HG02610 (cell line): ENCODE measurements at regions not wholly inside any gene's neighbourhood (a gene's known extent, or its start where the extent isn't known, plus 50 kb on each side); places are given as distances from the start of the nearest gene placed in this dataset.
"Not testable (repeated sequence)": the region's sequence is repeated elsewhere in the genome, so short reads cannot be mapped to it uniquely, and the experiment has no call there.

ENCODE experiments used
- ATAC-seq: cut with Tn5 transposase; IDR thresholded peaks from one replicate; pipeline ENCODE4 v1.9.1; 2021; ENCODE audit warnings: mild to moderate bottlenecking, moderate library complexity; ENCODE audit not compliant: unreplicated experiment

DNA sequence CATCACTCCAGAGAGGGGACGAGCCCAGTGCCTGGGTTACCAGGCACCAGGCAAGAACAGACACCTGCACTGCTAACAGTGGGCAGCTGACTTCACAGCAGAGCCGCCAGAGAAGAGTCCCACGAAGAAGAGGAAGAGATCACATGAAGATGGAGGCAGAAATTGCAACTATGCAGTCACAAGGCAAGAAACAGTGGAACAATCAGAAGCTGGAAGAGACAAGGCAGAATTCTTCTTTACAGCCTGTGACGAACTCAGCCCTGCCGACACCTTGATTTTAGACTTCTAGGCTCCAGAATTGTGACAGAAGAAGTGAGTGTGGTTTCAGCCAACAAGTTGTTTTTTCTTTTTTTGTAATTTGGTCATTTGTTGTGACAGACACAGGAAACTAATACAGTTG is 59.2 kb downstream of the IL12A start:
- ATAC-seq: no peak

DNA sequence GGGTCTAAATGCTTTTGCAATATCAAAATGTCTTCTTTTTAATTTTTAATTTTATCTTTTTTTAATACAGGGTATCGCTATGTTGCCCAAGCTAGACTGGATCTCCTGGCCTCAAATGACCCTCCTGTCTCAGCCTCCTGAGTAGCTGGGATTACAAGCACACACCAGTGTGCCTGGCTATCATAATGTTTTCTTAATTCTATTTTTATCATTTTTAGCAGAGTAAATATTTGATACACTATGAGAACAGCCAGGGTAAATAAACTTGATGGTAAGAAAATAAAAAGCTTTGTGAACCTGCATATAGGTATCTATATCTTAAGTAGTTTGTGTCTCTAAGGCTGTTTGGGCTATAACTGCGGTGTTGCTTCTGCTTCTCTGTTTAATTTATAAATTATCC is 60.4 kb downstream of the IL12A start:
- no peak for ATAC-seq

DNA sequence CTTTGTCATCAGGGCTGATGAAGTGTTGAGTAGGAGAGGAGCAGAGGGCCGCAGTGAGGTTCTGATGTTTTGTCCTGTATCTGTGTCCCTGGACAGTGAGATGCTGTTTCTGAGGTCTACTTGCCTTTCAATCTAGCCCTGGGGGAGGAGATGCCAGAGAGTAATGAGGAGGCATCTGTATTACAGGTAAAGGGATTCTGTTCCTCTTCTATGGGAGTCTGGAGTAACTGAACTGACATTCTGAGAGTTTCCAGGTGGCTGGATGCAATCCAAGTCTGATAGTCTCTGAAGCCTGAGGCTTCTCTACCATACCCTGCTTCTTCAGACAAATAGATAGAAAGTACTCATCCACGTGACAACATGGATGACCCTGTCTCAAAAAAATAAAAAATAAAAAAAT is 60.9 kb downstream of the IL12A start:
- ATAC-seq: no peak

DNA sequence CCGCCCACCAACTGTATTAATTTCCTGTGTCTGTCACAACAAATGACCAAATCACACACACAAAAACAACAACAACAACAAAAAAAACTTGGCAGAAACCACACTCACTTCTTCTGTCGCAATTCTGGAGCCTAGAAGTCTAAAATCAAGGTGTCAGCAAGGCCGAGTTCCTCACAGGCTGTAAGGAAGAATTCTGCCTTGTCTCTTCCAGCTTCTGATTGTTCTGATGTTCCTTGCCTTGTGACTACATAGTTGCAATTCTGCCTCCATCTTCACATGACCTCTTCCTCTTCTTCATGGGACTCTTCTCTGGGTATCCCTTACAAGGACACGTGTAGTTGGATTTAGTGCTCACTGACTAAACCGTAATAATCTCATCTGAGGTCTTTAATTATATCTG is 61.4 kb downstream of the IL12A start:
- ATAC-seq: no peak

DNA sequence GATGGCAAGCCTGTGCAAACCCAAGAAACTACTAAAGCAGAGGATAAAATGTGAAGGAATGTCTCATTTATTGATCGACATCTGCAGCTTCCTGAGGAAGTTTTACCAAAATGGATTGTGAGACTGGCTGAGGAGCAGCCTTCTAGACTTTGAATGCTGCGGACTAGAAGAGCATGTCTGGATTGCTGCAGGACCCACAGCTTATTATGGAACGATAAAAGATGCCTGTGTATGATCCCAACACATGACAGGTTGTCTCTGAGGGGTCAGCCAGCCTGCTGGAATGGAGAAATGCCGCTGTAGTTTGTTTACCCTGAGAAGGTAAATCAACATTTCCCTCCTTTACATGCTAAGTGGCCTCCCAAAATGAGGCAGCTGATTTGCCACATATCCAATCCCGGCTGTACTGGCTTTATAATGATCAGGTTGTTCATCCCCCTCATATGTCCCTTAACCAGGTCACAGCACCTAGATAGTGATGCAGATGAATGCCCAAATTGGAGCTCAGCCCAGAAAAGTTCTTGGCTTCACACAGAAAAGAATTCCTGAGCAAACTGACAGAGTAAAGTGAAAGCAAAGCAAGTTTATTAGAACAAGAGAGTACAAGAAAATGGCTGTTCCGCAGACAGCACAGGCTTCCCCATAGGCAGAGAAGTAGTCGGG is 63.9 kb downstream of the IL12A start:
- no peak for ATAC-seq

DNA sequence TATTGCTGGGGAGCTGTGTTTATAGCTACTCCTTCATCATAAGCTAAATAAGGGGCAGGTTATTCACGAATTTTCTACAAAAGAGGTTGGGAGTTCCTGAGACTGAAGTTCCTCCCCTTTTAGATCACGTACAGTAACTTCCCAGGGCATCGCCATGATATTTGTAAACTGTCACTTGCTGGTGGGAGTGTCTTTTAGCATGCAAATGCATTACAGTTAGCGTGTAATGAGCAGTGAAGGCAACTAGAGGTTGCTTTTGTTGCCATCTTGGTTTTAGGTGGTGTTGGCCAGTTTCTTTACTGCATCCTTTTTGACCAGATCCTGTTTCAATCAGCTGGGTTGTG is 64.4 kb downstream of the IL12A start:
- no peak for ATAC-seq

DNA sequence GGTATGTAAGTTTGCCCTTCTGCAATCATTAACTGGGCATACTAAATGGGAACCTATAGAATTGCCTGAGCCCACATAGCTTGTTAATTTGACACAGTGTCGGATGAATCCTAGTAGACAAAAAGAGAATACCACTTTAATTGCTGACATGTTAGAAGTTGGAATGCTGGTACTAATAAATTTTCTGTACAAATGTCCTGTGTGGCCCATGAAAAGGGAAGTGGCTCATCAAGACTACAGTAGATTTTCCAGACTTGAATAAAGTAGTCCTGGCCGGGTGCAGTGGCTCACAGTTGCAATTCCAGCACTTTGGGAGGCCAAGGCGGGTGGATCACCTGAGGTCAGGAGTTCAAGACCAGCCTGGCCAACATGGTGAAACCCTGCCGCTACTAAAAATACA is 66.2 kb downstream of the IL12A start:
- not testable (repeated sequence) for ATAC-seq

DNA sequence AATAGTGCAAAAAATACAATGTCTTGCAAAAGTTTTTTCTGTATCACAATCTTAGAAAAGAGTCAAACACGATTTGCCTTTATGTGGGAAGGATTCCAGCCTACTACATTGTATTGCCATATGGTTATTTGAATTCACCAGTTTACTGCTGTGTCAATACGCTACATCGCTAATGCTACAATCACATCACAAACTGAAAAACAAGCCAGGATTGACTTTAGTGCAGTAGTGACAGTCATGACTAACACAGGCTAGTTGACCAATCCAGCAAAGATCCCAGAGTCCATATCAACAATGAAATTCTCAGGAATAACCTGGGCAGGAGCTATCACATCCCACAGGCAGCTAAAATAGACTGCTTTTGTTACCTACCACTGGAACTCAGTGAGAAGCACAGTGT is 67.0 kb downstream of the IL12A start:
- ATAC-seq: no peak

DNA sequence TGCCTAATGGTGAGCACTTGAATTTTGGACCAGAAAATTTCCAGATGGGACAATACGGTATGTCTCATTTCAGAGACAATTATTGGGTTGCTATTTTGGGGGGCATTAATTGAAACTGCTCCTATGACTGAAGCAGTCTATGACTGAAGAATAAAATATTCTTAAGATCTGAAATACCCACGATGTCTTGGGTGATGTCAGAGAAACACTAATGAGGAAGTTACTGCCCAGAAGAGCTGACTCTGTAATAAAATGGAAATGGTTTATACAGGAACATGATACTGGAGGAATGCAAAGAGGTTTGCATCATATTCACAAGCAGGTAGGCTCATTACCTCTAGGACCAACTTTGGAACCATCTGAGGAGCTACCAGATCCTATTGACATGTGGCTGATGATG is 68.7 kb downstream of the IL12A start:
- ATAC-seq: no peak

DNA sequence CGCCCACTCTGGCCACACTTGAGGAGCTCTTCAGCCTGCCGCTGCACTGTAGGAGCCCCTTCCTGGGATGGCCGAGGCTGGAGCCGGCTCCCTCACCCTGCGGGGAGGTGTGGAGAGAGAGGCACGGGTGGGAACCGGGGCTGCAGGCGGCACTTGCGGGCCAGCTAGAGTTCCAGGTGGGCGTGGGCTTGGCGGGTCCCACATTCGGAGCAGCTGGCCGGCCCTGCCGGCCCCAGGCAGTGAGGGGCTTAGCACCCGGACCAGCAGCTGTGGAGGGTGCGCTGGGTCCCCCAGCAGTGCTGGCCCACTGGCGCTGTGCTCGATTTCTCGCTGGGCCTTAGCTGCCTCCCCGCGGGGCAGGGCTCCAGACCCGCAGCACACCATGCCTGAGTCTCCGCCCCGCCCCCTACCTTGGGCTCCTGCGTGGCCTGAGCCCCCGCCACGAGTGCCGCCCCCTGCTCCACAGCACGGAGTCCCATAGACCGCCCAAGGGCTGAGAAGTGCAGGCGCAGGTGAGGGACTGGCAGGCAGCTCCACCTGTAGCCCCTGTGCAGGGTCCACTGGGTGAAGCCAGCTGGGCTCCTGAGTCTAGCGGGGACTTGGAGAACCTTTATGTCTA is 71.9 kb downstream of the IL12A start:
- ATAC-seq: no peak

DNA sequence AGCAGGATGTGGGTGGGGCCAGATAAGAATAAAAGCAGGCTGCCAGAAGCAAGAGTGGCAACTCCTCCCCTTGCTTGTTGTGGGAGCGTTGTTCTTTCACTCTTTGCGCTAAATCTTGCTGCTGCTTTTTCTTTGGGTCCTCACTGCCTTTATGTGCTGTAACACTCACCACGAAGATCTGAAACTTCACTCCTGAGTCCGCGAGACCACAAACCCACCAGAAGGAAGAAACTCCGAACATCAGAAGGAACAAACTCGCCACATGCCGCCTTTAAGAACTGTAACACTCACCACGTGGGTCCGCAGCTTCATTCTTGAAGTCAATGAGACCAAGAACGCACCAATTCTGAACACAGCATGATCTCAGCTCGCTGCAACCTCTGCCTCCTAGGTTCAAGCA is 72.9 kb downstream of the IL12A start:
- ATAC-seq: no peak

DNA sequence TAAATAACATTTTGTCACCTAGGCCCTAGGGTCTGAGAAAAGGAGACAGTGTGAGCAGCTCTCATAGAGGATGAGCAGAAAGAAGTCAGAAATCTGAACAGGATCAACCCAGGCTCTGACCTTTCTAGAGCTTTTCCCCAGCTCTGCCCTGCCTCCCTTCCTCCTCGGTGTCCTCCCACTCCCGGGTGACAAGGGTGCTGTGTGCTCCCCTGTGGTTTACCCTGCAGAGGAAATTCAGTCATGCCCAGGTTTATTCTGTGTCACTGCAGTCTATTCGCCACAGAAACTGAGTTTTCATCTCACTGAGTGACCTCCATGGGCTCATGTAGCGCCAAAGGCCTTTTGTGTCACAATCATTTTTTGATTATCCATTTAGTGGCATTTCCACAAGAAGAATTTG is 76.6 kb downstream of the IL12A start:
- no peak for ATAC-seq

DNA sequence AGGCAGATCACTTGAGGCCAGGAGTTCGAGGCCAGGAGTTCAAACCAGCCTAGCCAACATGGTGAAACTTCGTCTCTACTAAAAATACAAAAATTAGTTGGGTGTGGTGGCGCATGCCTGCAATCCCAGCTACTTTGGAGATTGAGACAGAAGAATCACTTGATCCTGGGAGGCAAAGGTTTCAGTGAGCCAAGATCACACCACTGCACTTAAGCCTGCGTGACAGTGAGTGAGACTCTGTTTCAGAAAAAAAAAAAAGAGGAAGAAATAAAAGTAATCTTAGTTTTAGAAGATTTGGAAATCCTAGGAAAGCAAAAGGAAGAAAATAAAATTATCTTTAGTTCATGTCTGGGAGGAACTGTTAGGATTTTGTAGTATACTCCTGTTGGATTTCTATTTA is 77.2 kb downstream of the IL12A start:
- no peak for ATAC-seq

DNA sequence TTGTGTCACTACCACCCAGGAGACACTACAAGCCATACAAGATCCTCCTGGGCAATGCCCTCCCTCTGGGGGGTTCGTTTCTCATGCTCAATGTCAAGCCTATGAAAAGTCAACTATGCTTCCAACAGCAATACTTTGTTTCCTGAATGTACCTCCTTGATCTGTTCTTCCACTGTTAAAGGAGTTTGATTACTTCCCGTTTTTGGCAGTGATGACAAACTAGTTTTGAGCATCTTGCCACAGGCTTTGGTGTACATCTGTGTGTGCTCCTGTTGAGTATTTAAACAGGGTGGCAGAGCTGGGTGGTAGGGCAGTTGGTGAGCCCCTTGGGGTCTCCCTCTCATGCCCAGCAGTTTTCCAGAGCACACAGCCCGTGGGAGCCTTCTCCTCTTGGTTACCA is 81.4 kb downstream of the IL12A start:
- no peak for ATAC-seq

DNA sequence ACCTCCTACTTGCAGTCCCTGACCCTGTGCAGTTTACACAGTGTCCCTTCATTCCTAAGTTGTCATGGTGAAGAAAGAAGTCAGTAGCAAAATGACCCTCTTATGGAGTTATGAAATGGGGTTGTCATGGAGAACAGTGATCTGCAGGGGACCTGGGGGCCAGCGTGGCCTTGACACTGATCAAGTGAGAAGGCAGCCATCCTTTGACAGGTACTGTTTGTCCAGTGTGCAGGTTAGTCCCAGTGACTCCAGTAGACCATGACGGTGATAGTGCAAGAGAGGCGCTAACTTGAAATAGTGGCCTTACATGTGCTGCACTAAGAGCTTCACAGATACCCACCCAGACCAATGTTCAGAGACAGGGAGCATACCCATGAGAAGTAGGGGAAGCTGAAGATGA is 87.9 kb downstream of the IL12A start:
- no peak for ATAC-seq

DNA sequence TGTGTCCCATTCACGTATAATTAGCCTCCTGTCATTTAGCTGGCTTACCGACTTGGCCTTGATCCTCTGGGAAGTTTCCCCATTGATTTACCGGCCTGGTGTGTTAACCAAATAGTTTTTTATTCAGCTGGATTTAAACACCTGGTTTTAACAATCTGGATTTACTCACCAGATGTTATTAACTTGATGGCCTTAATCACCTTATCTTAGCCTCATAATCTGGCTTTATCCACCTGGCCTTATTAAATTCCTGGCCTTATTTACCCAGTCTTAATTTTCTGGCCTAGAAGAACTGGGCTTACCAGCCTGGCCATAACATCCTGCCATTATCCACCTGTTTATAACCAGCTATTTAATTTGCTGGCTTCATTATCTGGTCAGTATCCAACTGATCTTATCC is 89.9 kb downstream of the IL12A start:
- ATAC-seq: no peak

DNA sequence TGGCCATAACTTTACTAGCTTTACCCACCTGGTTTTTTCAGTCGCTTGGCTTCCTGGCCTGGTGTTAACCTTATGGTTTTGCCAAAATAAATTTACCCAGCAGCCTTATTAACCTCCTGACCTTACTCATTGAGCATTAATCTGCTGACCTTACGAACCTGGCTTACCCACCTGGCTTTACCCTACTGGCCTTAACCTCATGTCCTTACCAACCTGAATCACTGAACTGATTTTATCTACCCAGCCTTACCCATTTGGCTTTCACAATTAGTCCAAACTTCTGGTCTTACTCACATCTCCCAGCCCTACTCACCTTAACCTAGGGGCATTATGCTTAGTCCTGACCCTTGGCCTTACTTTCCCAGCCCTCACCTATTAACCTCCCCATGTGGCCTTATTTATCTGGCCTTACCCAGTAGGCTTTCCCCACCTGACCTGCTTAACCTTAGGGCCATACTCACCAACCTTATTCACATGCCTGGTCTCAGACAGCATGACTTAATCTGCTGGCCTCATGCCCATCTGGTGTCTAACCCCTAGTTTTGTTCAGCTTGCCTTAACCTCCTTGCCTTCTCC is 93.4 kb downstream of the IL12A start:
- ATAC-seq: no peak

DNA sequence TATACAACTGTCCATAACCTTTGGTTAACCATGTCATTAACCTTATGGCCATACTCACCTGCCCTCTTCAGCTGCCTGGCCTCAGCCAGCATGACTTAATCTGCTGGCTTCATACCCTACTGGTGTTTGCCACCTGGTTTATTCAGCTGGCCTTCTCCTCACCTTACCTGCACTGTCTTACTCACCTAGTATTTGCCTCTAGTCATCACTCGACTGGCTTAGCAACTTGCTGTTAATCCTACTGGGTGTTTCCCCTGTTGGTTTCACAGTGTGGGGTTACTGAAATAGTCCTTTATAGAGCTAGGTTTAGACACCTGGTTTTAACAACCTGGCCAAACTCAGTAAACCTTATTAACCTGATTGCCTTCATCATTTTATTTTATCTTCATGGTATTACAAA is 96.4 kb downstream of the IL12A start:
- no peak for ATAC-seq

DNA sequence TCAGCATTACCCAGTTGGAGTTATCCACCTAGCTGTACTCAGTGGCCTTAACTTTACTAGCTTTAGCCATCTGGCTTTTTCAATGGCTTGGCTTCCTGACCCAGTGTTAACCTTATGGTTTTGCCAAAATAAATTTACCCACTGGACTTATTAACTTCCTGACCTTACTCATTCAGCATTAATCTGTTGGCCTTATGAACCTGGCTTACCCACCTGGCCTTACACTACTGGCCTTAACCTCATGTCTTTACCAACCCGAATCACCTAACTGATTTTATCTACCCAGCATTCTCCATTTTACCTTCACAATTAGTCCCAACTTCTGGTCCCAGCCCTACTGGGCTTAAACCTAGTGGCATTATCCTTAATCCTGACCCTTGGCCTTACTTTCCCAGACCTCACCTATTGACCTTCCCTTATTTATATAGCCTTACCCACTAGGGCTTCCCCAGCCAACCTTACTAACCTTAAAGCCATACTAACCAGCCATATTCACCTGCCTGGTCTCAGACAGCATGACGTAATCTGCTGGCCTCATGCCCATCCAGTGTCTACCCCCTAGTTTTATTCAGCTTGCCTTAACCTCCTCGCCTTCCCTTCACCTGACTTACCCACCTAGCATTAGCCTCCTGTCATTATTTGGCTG is 100.0 kb downstream of the IL12A start:
- ATAC-seq: no peak

DNA sequence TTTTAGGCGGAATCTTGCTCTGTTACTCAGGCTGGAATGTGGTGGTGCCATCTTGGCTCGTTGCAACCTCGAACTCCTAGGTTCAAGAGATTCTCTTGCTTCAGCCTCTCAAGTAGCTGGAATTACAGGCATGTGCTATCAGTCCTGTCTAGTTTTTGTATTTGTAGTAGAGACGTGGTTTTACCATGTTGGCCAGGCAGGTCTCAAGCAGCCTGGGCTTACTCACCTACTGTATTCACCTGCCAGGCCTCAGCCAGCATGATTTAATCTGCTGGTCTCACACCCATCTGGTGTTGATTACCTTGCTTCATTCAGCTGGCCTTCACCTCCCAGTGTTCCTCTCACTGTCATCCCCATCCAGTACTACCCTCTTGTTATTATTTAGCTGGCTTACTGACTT is 102.0 kb downstream of the IL12A start:
- no peak for ATAC-seq

DNA sequence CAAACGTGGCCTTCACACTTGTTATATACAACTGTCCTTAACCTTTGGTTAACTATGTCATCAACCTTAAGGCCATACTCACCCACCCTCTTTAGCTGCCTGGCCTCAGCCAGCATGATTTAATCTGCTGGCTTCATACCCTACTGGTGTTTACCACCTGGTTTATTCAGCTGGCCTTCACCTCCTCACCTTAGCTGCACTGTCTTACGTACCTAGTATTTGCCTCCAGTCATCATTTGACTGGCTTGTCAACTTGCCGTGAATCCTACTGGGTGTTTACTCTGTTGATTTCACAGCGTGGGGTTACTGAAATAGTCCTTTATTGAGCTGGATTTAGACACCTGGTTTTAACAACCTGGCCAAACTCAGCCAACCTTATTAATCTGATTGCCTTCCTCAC is 102.8 kb downstream of the IL12A start:
- no peak for ATAC-seq

DNA sequence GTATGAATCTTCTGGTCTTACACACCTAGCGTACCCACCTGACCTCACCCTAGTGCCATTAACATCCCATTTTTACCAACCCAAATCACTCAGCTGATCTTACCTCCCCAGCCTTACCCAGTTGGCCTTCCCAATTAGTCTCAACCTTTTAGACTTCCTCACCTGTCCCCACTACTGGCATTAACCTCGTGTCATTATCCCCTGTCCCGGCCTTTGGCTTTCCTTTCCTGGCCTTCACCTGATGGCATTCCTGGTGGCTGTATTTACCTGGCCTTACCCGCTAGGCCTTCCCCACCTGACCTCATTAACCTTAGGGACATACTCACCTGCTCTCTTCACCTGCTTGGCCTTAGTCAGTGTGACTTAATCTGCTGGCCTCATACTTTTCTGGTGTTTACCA is 104.1 kb downstream of the IL12A start:
- ATAC-seq: no peak
